CD4-positive, alpha-beta T cell treated with Interleukin-4 for 4 hours (primary cell): ENCODE measurements at regions not wholly inside any gene's neighbourhood (a gene's known extent, or its start where the extent isn't known, plus 50 kb on each side); places are given as distances from the start of the nearest gene placed in this dataset.
"Not testable (repeated sequence)": the region's sequence is repeated elsewhere in the genome, so short reads cannot be mapped to it uniquely, and the experiment has no call there.

Source experiments
- DNase-seq: peaks from one replicate; pipeline ENCODE4 v3.0.0-alpha.2; 2020

GRCh38 chr2:88802026-88802425, 110.6 kb downstream of the RPIA start:
- not testable (repeated sequence) for DNase-seq

GRCh38 chr2:88807237-88807962, 115.9 kb downstream of the RPIA start:
- no peak for DNase-seq

GRCh38 chr2:88808083-88808482, 116.6 kb downstream of the RPIA start:
- no peak for DNase-seq

- no peak for DNase-seq
These were observed 117.2 kb downstream of the RPIA start for GRCh38 chr2:88808652-88809051.

- no peak for DNase-seq
These were observed 117.7 kb downstream of the RPIA start for GRCh38 chr2:88809216-88809615.

- no peak for DNase-seq
These were observed 118.5 kb downstream of the RPIA start for GRCh38 chr2:88810017-88810416.

- DNase-seq: no peak
These were observed 119.0 kb downstream of the RPIA start for GRCh38 chr2:88810488-88810887.

GRCh38 chr2:88811233-88811632, 119.8 kb downstream of the RPIA start:
- no peak for DNase-seq

GRCh38 chr2:88811681-88812080, 120.2 kb downstream of the RPIA start:
- DNase-seq: no peak

GRCh38 chr2:88813612-88814011, 122.1 kb downstream of the RPIA start:
- DNase-seq: no peak

- DNase-seq: no peak
These were observed 123.8 kb downstream of the RPIA start for GRCh38 chr2:88815282-88815681.

- DNase-seq: no peak
These were observed 124.2 kb downstream of the RPIA start for GRCh38 chr2:88815697-88816096.

- DNase-seq: no peak
These were observed 126.9 kb downstream of the RPIA start for GRCh38 chr2:88818381-88818780.

GRCh38 chr2:88824951-88825350, 133.5 kb downstream of the RPIA start:
- DNase-seq: no peak

- no peak for DNase-seq
These were observed 134.9 kb downstream of the RPIA start for GRCh38 chr2:88826399-88826798.

GRCh38 chr2:88827821-88828220, 136.3 kb downstream of the RPIA start:
- no peak for DNase-seq

GRCh38 chr2:88828397-88829137, 137.1 kb downstream of the RPIA start:
- DNase-seq: no peak

- no peak for DNase-seq
These were observed 138.4 kb downstream of the RPIA start for GRCh38 chr2:88829607-88830463.

GRCh38 chr2:88831071-88831791, 139.8 kb downstream of the RPIA start:
- DNase-seq: no peak

- peak; percentile 12 for DNase-seq
These were observed 140.3 kb downstream of the RPIA start for GRCh38 chr2:88831792-88832248.

- no peak for DNase-seq
These were observed 141.0 kb downstream of the RPIA start for GRCh38 chr2:88832311-88832991.

GRCh38 chr2:88832992-88833389, 141.5 kb downstream of the RPIA start:
- DNase-seq: no peak
